Activated naive CD8-positive, alpha-beta T cell treated with anti-CD3 and anti-CD28 coated beads, Interleukin-2, amount 10 ng/mL, durations not matched to agents 7 days and 5 days (primary cell): ENCODE measurements at regions not wholly inside any gene's neighbourhood (a gene's known extent, or its start where the extent isn't known, plus 50 kb on each side); places are given as distances from the start of the nearest gene placed in this dataset.
"Not testable (repeated sequence)": the region's sequence is repeated elsewhere in the genome, so short reads cannot be mapped to it uniquely, and the experiment has no call there.

ENCODE experiments used
- ATAC-seq: fragments of 150-1000 bp; cut with Tn5 transposase; one replicate; pipeline ENCODE4 v1.10.0; 2021; ENCODE audit warnings: low read depth, moderate library complexity
- POLR2A ChIA-PET: fragments of 350-600 bp; sonication (Branson Sonifier 250); formaldehyde crosslinking; loops from one replicate; lab custom pipeline; 2021; ENCODE audit warnings: antibody characterized with exemption; lab: Charles Lee
- DNase-seq: peaks from one replicate; pipeline ENCODE4 v3.0.0; 2021
- H3K27ac Mint-ChIP-seq: one replicate; pipeline ENCODE4 v1.8.0; 2022; ENCODE audit warnings: mild to moderate bottlenecking, mixed read lengths
- H3K27me3 Mint-ChIP-seq: one replicate; pipeline ENCODE4 v1.8.0; 2022; ENCODE audit warnings: mild to moderate bottlenecking, moderate library complexity, mixed read lengths
- H3K36me3 Mint-ChIP-seq: one replicate; pipeline ENCODE4 v1.8.0; 2021; ENCODE audit warnings: mild to moderate bottlenecking, mixed read lengths
- H3K4me1 Mint-ChIP-seq: one replicate; pipeline ENCODE4 v1.8.0; 2021; ENCODE audit warnings: mixed read lengths
- H3K4me3 Mint-ChIP-seq: one replicate; pipeline ENCODE4 v1.8.0; 2022; ENCODE audit warnings: mild to moderate bottlenecking, moderate library complexity, mixed read lengths
- H3K9me3 Mint-ChIP-seq: one replicate; pipeline ENCODE4 v1.8.0; 2021; ENCODE audit warnings: mixed read lengths

- DNase-seq, H3K27me3 Mint-ChIP-seq, H3K4me1 Mint-ChIP-seq, POLR2A ChIA-PET, H3K27ac Mint-ChIP-seq, H3K9me3 Mint-ChIP-seq, H3K36me3 Mint-ChIP-seq, ATAC-seq, H3K4me3 Mint-ChIP-seq: not testable (repeated sequence)
Observed at GRCh38 chr7:159305185-159305584, 160.5 kb upstream of the VIPR2 start.

- H3K4me3 Mint-ChIP-seq, H3K36me3 Mint-ChIP-seq, DNase-seq, H3K9me3 Mint-ChIP-seq, H3K4me1 Mint-ChIP-seq, POLR2A ChIA-PET, H3K27me3 Mint-ChIP-seq, ATAC-seq, H3K27ac Mint-ChIP-seq: not testable (repeated sequence)
Observed at GRCh38 chr7:159303510-159303909, 158.8 kb upstream of the VIPR2 start.

GRCh38 chr7:159296093-159296681, 151.5 kb upstream of the VIPR2 start:
- Mint-ChIP-seq H3K36me3 (no peaks in the 10 kb centered on the region), H3K27me3 (peaks cover 1% of the 10 kb centered on the region), H3K9me3 (peaks cover 7% of the 10 kb centered on the region), H3K4me3 (no peak overlapping the region), H3K27ac (no peak overlapping the region), H3K4me1 (no peaks in the 10 kb centered on the region)
- POLR2A ChIA-PET: no interaction called here
- no peak for ATAC-seq
- no peak for DNase-seq

GRCh38 chr7:159286487-159286886, 141.8 kb upstream of the VIPR2 start:
- H3K9me3 Mint-ChIP-seq, H3K27me3 Mint-ChIP-seq, ATAC-seq, H3K27ac Mint-ChIP-seq, H3K36me3 Mint-ChIP-seq, DNase-seq, POLR2A ChIA-PET, H3K4me3 Mint-ChIP-seq, H3K4me1 Mint-ChIP-seq: not testable (repeated sequence)

GRCh38 chr7:159281573-159281972, 136.9 kb upstream of the VIPR2 start:
- H3K4me3 Mint-ChIP-seq: no peak overlapping the region
- no peaks in the 10 kb centered on the region for H3K36me3 Mint-ChIP-seq
- H3K27me3 Mint-ChIP-seq: peaks cover 2% of the 10 kb centered on the region
- DNase-seq: no peak
- peaks cover 3% of the 10 kb centered on the region for H3K9me3 Mint-ChIP-seq
- H3K4me1 Mint-ChIP-seq: no peaks in the 10 kb centered on the region
- POLR2A ChIA-PET: no interaction called here
- no peak for ATAC-seq
- no peak overlapping the region for H3K27ac Mint-ChIP-seq

DNA sequence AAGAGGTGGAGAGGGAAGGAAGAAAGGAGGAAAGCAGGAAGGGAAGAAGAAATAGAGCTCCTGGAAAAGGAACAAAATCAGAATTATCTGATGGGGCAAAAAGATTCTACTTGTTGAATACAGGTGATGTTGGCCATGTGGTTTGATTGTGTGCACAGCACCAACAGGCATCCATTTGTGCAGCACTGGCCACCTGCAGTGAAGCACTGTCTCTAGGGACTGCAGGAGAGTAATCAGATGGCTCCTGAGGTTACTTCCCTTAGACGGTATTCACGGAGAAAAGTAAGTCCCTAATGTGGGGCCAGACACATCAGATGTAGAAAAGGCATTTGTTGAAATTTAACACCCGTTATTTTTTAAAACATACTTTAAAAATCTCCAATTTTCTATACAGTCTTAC, 135.3 kb upstream of the VIPR2 start:
- ATAC-seq (no peak), DNase-seq (no peak)
- H3K4me3 Mint-ChIP-seq: no peak overlapping the region
- H3K9me3 Mint-ChIP-seq: peaks cover 4% of the 10 kb centered on the region
- H3K4me1 Mint-ChIP-seq: no peaks in the 10 kb centered on the region
- H3K27ac Mint-ChIP-seq: no peak overlapping the region
- H3K36me3 Mint-ChIP-seq: no peaks in the 10 kb centered on the region
- POLR2A ChIA-PET: no interaction called here
- H3K27me3 Mint-ChIP-seq: peaks cover 2% of the 10 kb centered on the region

GRCh38 chr7:159272739-159273138, 128.1 kb upstream of the VIPR2 start:
- Mint-ChIP-seq H3K27me3 (no peaks in the 10 kb centered on the region), H3K4me3 (no peak overlapping the region), H3K9me3 (peaks cover 22% of the 10 kb centered on the region), H3K4me1 (no peaks in the 10 kb centered on the region), H3K36me3 (peaks cover 2% of the 10 kb centered on the region), H3K27ac (no peak overlapping the region)
- ATAC-seq (no peak), DNase-seq (no peak)
- POLR2A ChIA-PET: no interaction called here

DNA sequence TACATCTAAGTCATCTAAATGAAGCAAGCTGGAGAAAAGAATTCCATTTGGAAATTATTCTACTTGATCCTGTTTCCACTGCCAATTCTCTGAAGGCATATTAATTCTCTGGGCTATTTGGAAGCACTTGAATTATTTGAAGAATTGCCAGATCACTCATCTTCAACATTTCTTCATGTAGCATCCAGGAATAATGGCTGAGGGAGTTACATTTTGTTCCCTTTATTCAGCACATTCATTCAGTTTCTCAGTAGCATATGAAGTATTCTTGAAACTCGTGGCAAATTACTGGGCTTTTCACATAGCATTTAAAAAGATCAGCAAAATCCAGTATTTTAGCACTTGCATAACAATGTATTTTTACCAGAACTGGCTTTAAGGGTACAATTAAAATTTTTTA, 127.1 kb upstream of the VIPR2 start:
- no peak for DNase-seq

GRCh38 chr7:159269745-159270144, 125.1 kb upstream of the VIPR2 start:
- Mint-ChIP-seq H3K4me1 (no peaks in the 10 kb centered on the region), H3K27ac (no peak overlapping the region), H3K4me3 (no peak overlapping the region), H3K27me3 (no peaks in the 10 kb centered on the region), H3K9me3 (peaks cover 19% of the 10 kb centered on the region), H3K36me3 (peaks cover 2% of the 10 kb centered on the region)
- ATAC-seq: no peak
- POLR2A ChIA-PET: no interaction called here
- no peak for DNase-seq

More for the DNA sequence above, 127.1 kb upstream of the VIPR2 start:
- H3K4me1 Mint-ChIP-seq: no peaks in the 10 kb centered on the region
- H3K9me3 Mint-ChIP-seq: peaks cover 22% of the 10 kb centered on the region
- no peaks in the 10 kb centered on the region for H3K27me3 Mint-ChIP-seq
- POLR2A ChIA-PET: no interaction called here
- ATAC-seq: no peak
- peaks cover 2% of the 10 kb centered on the region for H3K36me3 Mint-ChIP-seq
- no peak overlapping the region for H3K4me3 Mint-ChIP-seq
- H3K27ac Mint-ChIP-seq: no peak overlapping the region

- no peak for ATAC-seq
- POLR2A ChIA-PET: no interaction called here
- no peaks in the 10 kb centered on the region for H3K36me3 Mint-ChIP-seq
Observed at GRCh38 chr7:159263430-159263829, 118.8 kb upstream of the VIPR2 start.

DNA sequence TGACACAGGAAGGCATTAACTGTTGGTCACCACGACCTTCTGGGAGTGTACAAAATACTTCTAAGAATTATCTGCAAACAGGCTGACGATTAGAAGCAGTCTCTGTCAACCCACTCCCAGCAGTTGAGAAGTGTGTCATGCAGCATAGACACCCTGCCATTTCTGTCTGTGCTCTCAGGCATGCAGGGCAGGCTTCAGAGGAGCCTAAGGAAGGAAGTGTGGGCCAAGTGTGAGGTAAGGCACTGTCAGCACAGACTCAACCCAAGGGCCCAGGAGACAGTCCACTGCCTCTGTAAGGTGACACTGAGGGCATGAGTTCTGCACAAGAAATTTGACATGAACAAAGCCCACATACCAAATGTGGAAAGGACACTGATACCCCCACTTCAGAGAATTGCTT, 109.0 kb upstream of the VIPR2 start:
- Mint-ChIP-seq H3K36me3 (no peaks in the 10 kb centered on the region), H3K27ac (no peak overlapping the region), H3K4me3 (no peak overlapping the region), H3K4me1 (no peaks in the 10 kb centered on the region), H3K27me3 (peaks cover 6% of the 10 kb centered on the region), H3K9me3 (no peaks in the 10 kb centered on the region)
- DNase-seq (no peak), ATAC-seq (no peak)
- POLR2A ChIA-PET: no interaction called here

More at GRCh38 chr7:159263430-159263829, 118.8 kb upstream of the VIPR2 start:
- no peak overlapping the region for H3K4me3 Mint-ChIP-seq
- peaks cover 5% of the 10 kb centered on the region for H3K27me3 Mint-ChIP-seq
- no peak for DNase-seq
- no peak overlapping the region for H3K27ac Mint-ChIP-seq
- H3K9me3 Mint-ChIP-seq: peaks cover 2% of the 10 kb centered on the region
- H3K4me1 Mint-ChIP-seq: no peaks in the 10 kb centered on the region

DNA sequence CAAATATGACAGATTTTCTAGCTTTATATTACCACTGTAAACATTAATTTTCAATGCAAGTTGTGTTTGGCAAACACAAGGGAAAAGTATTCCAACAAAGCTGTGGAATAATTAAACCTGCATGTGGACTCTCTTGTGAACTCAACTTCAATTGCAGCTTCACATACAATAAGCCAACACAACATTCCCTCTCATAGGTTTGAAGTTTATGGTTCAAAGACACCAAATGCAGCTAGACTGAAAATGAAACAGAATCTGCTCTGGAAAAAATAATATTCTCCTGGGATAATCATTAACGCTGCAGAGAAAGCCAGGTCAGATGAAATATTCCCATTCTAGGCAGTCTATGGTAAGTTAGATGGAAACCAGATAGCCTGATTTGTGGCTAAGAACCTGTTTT, 105.8 kb upstream of the VIPR2 start:
- no peaks in the 10 kb centered on the region for H3K9me3 Mint-ChIP-seq
- ATAC-seq (no peak), DNase-seq (no peak)
- no peaks in the 10 kb centered on the region for H3K36me3 Mint-ChIP-seq
- POLR2A ChIA-PET: no interaction called here
- peaks cover 6% of the 10 kb centered on the region for H3K27me3 Mint-ChIP-seq
- no peak overlapping the region for H3K27ac Mint-ChIP-seq
- H3K4me1 Mint-ChIP-seq: no peaks in the 10 kb centered on the region
- no peak overlapping the region for H3K4me3 Mint-ChIP-seq

DNA sequence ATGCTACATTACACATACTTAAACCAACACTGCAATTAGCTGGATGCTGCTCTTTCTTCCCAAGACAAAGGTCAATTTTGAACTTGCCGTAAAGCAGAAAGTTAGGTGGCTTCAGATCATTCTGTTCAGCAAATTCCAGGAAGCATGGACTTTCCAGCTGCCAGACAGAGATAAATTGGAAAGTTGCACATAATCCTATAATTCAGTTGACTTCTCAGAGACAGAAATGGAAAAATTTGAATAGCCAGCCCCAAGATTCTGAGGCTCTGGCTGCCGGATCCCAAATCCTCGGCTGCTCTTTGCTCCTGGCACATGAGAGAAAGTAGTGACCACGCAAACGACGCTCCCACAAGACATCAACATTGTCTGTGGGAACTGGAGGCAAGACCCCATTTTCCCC, 105.0 kb upstream of the VIPR2 start:
- Mint-ChIP-seq H3K4me3 (no peak overlapping the region), H3K36me3 (no peaks in the 10 kb centered on the region), H3K27me3 (peaks cover 10% of the 10 kb centered on the region), H3K27ac (no peak overlapping the region), H3K4me1 (no peaks in the 10 kb centered on the region), H3K9me3 (no peaks in the 10 kb centered on the region)
- DNase-seq (no peak), ATAC-seq (no peak)
- POLR2A ChIA-PET: no interaction called here

- H3K9me3 Mint-ChIP-seq: no peaks in the 10 kb centered on the region
Observed at GRCh38 chr7:159247910-159248309, 103.2 kb upstream of the VIPR2 start.

More at GRCh38 chr7:159247910-159248309, 103.2 kb upstream of the VIPR2 start:
- no peaks in the 10 kb centered on the region for H3K4me1 Mint-ChIP-seq
- POLR2A ChIA-PET: no interaction called here
- DNase-seq (no peak), ATAC-seq (no peak)
- H3K27me3 Mint-ChIP-seq: peaks cover 13% of the 10 kb centered on the region
- no peaks in the 10 kb centered on the region for H3K36me3 Mint-ChIP-seq
- no peak overlapping the region for H3K4me3 Mint-ChIP-seq
- H3K27ac Mint-ChIP-seq: no peak overlapping the region
